Endothelial cell of umbilical vein (primary cell): ENCODE measurements at regions not wholly inside any gene's neighbourhood (a gene's known extent, or its start where the extent isn't known, plus 50 kb on each side); places are given as distances from the start of the nearest gene placed in this dataset.

Experiments used
- BruUV-seq: library from RNA; stranded (reverse); fragments of 400-500 nt; replicated peaks from 2 replicates; lab custom pipeline; 2021; lab: Mats Ljungman, UMichigan
- CTCF ChIA-PET: fragments of 300-600, 350-600 bp; sonication (Branson Sonifier 250); formaldehyde crosslinking; loops from one replicate; lab custom pipeline; 2021; ENCODE audit warnings: antibody characterized with exemption, inconsistent platforms; lab: Charles Lee
- POLR2A ChIA-PET: fragments of 300-600, 350-600 bp; sonication (Branson Sonifier 250); formaldehyde crosslinking; loops from one replicate; lab custom pipeline; 2021; ENCODE audit warnings: antibody characterized with exemption, inconsistent platforms; lab: Charles Lee
- DNase-seq: peaks from one replicate; pipeline ENCODE4 v3.0.0-alpha.2; 2011; ENCODE audit warnings: low read depth, low spot score
- FAIRE-seq: peaks from 2 replicates; lab custom pipeline; 2011; peaks lifted over from hg19 to GRCh38; lab: Jason Lieb, UNC
- H2AFZ ChIP-seq: 2 replicates; pipeline ENCODE4 v1.6.0; 2012; ENCODE audit warnings: low read depth, low read length, control low read depth, inconsistent platforms
- H3K27ac ChIP-seq: 2 replicates; pipeline ENCODE4 v1.5.1; 2011; ENCODE audit warnings: low read depth, mild to moderate bottlenecking, control low read depth, low read length, moderate library complexity; ENCODE audit not compliant: insufficient read depth
- H3K27me3 ChIP-seq, 2 experiments: 2 replicates each; pipeline versions ENCODE4 v1.6.0 to v1.6.1; 2011; ENCODE audit warnings: low read length in 2 of 2, mixed read lengths in 1 of 2; ENCODE audit not compliant: control insufficient read depth in 2 of 2, insufficient read depth in 2 of 2
- H3K36me3 ChIP-seq, 2 experiments: 2 replicates in 1 of 2; 3 replicates in 1 of 2; pipeline ENCODE4 v1.5.1; 2011; ENCODE audit warnings: low read length in 2 of 2, mild to moderate bottlenecking in 1 of 2, moderate library complexity in 1 of 2; ENCODE audit not compliant: control insufficient read depth in 2 of 2, insufficient read depth in 2 of 2; ENCODE audit errors: extremely low read depth in 1 of 2
- H3K4me1 ChIP-seq: 3 replicates; pipeline ENCODE4 v1.5.1; 2011; ENCODE audit warnings: mild to moderate bottlenecking, low read length; ENCODE audit not compliant: control insufficient read depth, insufficient read depth; ENCODE audit errors: extremely low read depth
- H3K4me2 ChIP-seq: 2 replicates; pipeline ENCODE4 v1.6.1; 2011; ENCODE audit warnings: low read length, control low read depth, mixed read lengths; ENCODE audit not compliant: insufficient read depth
- H3K4me3 ChIP-seq, 3 experiments: fragments of 200-600 bp in 1 of 3; sonication (generic), shearing (Covaris generic) in 1 of 3; replicated peaks in 1 of 3; 2 replicates each; pipeline ENCODE4 v1.5.1; 2011 to 2016; ENCODE audit warnings: control low read depth in 3 of 3, low read length in 3 of 3, mild to moderate bottlenecking in 2 of 3, inconsistent platforms in 1 of 3, low read depth in 1 of 3, moderate library complexity in 1 of 3; ENCODE audit not compliant: insufficient read depth in 1 of 3
- H3K79me2 ChIP-seq: 2 replicates; pipeline ENCODE4 v1.6.0; 2012; ENCODE audit warnings: low read length, inconsistent platforms; ENCODE audit not compliant: control insufficient read depth, insufficient read depth
- H3K9ac ChIP-seq: replicated peaks from 2 replicates; pipeline ENCODE3; 2011; ENCODE audit warnings: low read length, control low read depth; ENCODE audit not compliant: insufficient read depth; ENCODE audit errors: extremely low read depth
- H3K9me1 ChIP-seq: replicated peaks from 3 replicates; pipeline ENCODE4 v1.6.0; 2011; ENCODE audit warnings: mild to moderate bottlenecking, low read length; ENCODE audit not compliant: control insufficient read depth, insufficient read depth; ENCODE audit errors: extremely low read depth
- H3K9me3 ChIP-seq: replicated peaks from 2 replicates; pipeline ENCODE4 v1.5.1; 2012; ENCODE audit warnings: low read length, inconsistent platforms; ENCODE audit not compliant: control insufficient read depth, insufficient read depth
- H4K20me1 ChIP-seq: replicated peaks from 2 replicates; pipeline ENCODE3; 2011; ENCODE audit warnings: mild to moderate bottlenecking, low read length; ENCODE audit not compliant: control insufficient read depth, insufficient read depth; ENCODE audit errors: extremely low read depth
- EZH2 ChIP-seq: IDR thresholded peaks from 2 replicates; pipeline ENCODE4 v1.6.1; 2012; ENCODE audit warnings: borderline replicate concordance, low read depth, mild to moderate bottlenecking, moderate library complexity, low read length, inconsistent platforms; ENCODE audit not compliant: severe bottlenecking
- FOS ChIP-seq: IDR thresholded peaks from 2 replicates; pipeline ENCODE4 v1.6.1; 2011; ENCODE audit warnings: mild to moderate bottlenecking, low read length, moderate library complexity, borderline replicate concordance; ENCODE audit not compliant: insufficient read depth
- GATA2 ChIP-seq: IDR thresholded peaks from 2 replicates; pipeline ENCODE4 v1.7.0; 2011; ENCODE audit warnings: low read depth, mild to moderate bottlenecking, moderate library complexity, mixed read lengths, low read length; ENCODE audit not compliant: insufficient read length, insufficient read depth
- JUN ChIP-seq: IDR thresholded peaks from 2 replicates; pipeline ENCODE4 v1.6.1; 2011; ENCODE audit warnings: borderline replicate concordance, low read depth; ENCODE audit not compliant: insufficient read length, insufficient read depth
- MYC ChIP-seq: IDR thresholded peaks from one replicate; pipeline ENCODE4 v1.6.1; 2011; ENCODE audit warnings: mild to moderate bottlenecking, low read depth, low read length
- POLR2A ChIP-seq: IDR thresholded peaks from 2 replicates; pipeline ENCODE4 v1.6.1; 2012; ENCODE audit warnings: low read depth, mild to moderate bottlenecking, control low read depth, low read length
- POLR2AphosphoS5 ChIP-seq: IDR thresholded peaks from 2 replicates; pipeline ENCODE4 v1.6.1; 2012; ENCODE audit warnings: low read depth, mild to moderate bottlenecking, control low read depth, low read length, moderate library complexity; ENCODE audit not compliant: insufficient read depth
- dilution Hi-C: fragments of 300-500 bp; cut with MboI; formaldehyde crosslinking; loops from one replicate; pipeline ENCODE4 v1.15.0; 2019; ENCODE audit warnings: low sequenced_read_pairs; ENCODE audit not compliant: extremely low pct_ligation_motif_present
- intact Hi-C: fragments of 100-400 bp; cut with micrococcal nuclease; formaldehyde crosslinking; loops from one replicate; pipeline ENCODE4 v1.10.0; 2022
- TF ChIP-seq, protein P1 (sequence below): IDR thresholded peaks from 2 replicates; pipeline ENCODE4 v1.6.1; 2011; ENCODE audit not compliant: insufficient read depth, insufficient read length
- TF ChIP-seq, protein P2 (sequence below), 2 donors: IDR thresholded peaks; 1 replicate in 1 of 2; 2 replicates in 1 of 2; pipeline ENCODE4 v1.5.1; 2011; ENCODE audit warnings: low read length in 2 of 2, mild to moderate bottlenecking in 2 of 2, moderate library complexity in 2 of 2, control low read depth in 1 of 2, inconsistent platforms in 1 of 2, low read depth in 1 of 2; ENCODE audit not compliant: insufficient read depth in 1 of 2; ENCODE audit errors: extremely low read depth in 1 of 2

DNA sequence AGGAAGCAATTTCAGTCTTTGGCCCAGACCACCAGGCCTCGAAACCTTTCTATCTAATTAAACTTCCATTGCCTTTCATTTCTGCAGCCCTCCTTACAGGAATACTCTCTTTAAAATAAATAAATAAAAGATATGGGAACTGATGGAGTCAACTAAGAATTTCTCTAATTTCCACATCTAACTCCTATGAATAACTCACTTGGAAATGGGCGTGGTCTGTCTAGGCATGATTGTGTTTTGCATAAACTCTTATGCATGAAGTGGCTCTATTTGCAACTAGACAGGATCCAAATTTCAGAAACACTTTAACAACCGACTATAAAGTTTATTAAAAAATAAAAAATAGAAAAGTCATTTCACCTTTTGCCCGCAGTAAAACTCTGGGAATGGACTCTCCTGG lies 199.5 kb downstream of the ADSS2 start:
- Histone ChIP-seq H3K4me1 (peaks cover 12% of the 10 kb centered on the region), H3K9me3 (no peaks in the 10 kb centered on the region), H3K36me3 (no peaks in the 10 kb centered on the region), H3K4me2 (no peak overlapping the region), H3K4me3 (no peak overlapping the region), H3K9ac (no peak overlapping the region), H3K27ac (no peak overlapping the region), H4K20me1 (no peaks in the 10 kb centered on the region), H3K9me1 (no peaks in the 10 kb centered on the region), H3K79me2 (no peaks in the 10 kb centered on the region), H3K27me3 (no peaks in the 10 kb centered on the region), H2AFZ (no peak overlapping the region)
- no TSS peak for BruUV-seq
- TF ChIP-seq MYC (no peak), FOS (no peak), POLR2A (no peak), GATA2 (no peak), JUN (no peak), POLR2AphosphoS5 (no peak), EZH2 (no peak)
- TF ChIP-seq, protein P1, sequence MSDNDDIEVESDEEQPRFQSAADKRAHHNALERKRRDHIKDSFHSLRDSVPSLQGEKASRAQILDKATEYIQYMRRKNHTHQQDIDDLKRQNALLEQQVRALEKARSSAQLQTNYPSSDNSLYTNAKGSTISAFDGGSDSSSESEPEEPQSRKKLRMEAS: no peak
- TF ChIP-seq, protein P2, sequence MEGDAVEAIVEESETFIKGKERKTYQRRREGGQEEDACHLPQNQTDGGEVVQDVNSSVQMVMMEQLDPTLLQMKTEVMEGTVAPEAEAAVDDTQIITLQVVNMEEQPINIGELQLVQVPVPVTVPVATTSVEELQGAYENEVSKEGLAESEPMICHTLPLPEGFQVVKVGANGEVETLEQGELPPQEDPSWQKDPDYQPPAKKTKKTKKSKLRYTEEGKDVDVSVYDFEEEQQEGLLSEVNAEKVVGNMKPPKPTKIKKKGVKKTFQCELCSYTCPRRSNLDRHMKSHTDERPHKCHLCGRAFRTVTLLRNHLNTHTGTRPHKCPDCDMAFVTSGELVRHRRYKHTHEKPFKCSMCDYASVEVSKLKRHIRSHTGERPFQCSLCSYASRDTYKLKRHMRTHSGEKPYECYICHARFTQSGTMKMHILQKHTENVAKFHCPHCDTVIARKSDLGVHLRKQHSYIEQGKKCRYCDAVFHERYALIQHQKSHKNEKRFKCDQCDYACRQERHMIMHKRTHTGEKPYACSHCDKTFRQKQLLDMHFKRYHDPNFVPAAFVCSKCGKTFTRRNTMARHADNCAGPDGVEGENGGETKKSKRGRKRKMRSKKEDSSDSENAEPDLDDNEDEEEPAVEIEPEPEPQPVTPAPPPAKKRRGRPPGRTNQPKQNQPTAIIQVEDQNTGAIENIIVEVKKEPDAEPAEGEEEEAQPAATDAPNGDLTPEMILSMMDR (IDR thresholded peaks at IDR 0.05; ENCODE audit: extremely low read depth in 1 of 2, insufficient read depth in 1 of 2, low read depth in 1 of 2, low read length in 2 of 2): no peak
- intact Hi-C loops: no loop called here
- DNase-seq: no peak
- dilution Hi-C loops: no loop called here
- FAIRE-seq: no peak
- POLR2A ChIA-PET: no interaction called here
- CTCF ChIA-PET: no interaction called here
